ENCODE measurements at regions not wholly inside any gene's neighbourhood (a gene's known extent, or its start where the extent isn't known, plus 50 kb on each side); places are given as distances from the start of the nearest gene placed in this dataset.

GRCh38 chr3:74789111-74789510, 174.7 kb upstream of the CNTN3 start:
- TF ChIP-seq CTCF (IDR thresholded peaks at IDR 0.05) (no peak), EZH2 (IDR thresholded peaks at IDR 0.05) (no peak)
